Activated naive CD8-positive, alpha-beta T cell treated with anti-CD3 and anti-CD28 coated beads, Interleukin-2, amount 10 ng/mL, durations not matched to agents 7 days and 5 days (primary cell): ENCODE measurements at regions not wholly inside any gene's neighbourhood (a gene's known extent, or its start where the extent isn't known, plus 50 kb on each side); places are given as distances from the start of the nearest gene placed in this dataset.

ENCODE experiments used
- ATAC-seq: fragments of 150-1000 bp; cut with Tn5 transposase; one replicate; pipeline ENCODE4 v1.10.0; 2021; ENCODE audit warnings: low read depth, moderate library complexity
- POLR2A ChIA-PET: fragments of 350-600 bp; sonication (Branson Sonifier 250); formaldehyde crosslinking; loops from one replicate; lab custom pipeline; 2021; ENCODE audit warnings: antibody characterized with exemption; lab: Charles Lee
- DNase-seq: peaks from one replicate; pipeline ENCODE4 v3.0.0; 2021
- H3K27ac Mint-ChIP-seq: one replicate; pipeline ENCODE4 v1.8.0; 2022; ENCODE audit warnings: mild to moderate bottlenecking, mixed read lengths
- H3K27me3 Mint-ChIP-seq: one replicate; pipeline ENCODE4 v1.8.0; 2022; ENCODE audit warnings: mild to moderate bottlenecking, moderate library complexity, mixed read lengths
- H3K36me3 Mint-ChIP-seq: one replicate; pipeline ENCODE4 v1.8.0; 2021; ENCODE audit warnings: mild to moderate bottlenecking, mixed read lengths
- H3K4me1 Mint-ChIP-seq: one replicate; pipeline ENCODE4 v1.8.0; 2021; ENCODE audit warnings: mixed read lengths
- H3K4me3 Mint-ChIP-seq: one replicate; pipeline ENCODE4 v1.8.0; 2022; ENCODE audit warnings: mild to moderate bottlenecking, moderate library complexity, mixed read lengths
- H3K9me3 Mint-ChIP-seq: one replicate; pipeline ENCODE4 v1.8.0; 2021; ENCODE audit warnings: mixed read lengths

DNA sequence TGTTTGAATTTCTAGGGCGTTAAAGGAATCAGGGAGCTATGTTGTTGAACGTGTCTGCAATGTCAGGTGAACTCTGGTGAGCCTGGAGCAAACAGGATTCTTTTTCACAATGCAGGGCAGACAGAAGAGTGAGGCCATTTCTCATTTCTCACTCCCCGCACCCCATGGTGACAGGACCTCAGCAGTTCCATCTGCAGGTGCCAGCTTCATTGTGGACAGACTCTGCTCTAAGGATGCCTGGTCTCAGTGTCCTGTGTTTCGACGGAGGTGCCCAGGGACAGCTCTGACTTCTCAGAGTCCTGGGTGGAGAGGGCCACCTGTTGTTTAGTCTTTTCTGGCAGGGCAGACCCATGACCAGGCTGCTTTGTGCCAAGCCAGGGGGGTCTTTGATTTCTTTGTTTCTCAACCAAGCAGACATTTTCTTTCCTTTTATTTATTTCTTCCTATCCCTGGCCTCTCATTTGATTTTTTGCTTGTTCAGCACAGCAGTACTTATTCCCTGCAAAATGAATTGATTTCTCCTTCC, 201.5 kb downstream of the RNF144A start:
- peaks cover 7% of the 10 kb centered on the region for H3K36me3 Mint-ChIP-seq
- POLR2A ChIA-PET = no interaction called here
- DNase-seq = no peak
- H3K9me3 Mint-ChIP-seq = peaks cover 4% of the 10 kb centered on the region
- H3K27ac Mint-ChIP-seq = no peak overlapping the region
- H3K27me3 Mint-ChIP-seq = no peaks in the 10 kb centered on the region
- peaks cover 9% of the 10 kb centered on the region for H3K4me1 Mint-ChIP-seq
- no peak for ATAC-seq
- no peak overlapping the region for H3K4me3 Mint-ChIP-seq

DNA sequence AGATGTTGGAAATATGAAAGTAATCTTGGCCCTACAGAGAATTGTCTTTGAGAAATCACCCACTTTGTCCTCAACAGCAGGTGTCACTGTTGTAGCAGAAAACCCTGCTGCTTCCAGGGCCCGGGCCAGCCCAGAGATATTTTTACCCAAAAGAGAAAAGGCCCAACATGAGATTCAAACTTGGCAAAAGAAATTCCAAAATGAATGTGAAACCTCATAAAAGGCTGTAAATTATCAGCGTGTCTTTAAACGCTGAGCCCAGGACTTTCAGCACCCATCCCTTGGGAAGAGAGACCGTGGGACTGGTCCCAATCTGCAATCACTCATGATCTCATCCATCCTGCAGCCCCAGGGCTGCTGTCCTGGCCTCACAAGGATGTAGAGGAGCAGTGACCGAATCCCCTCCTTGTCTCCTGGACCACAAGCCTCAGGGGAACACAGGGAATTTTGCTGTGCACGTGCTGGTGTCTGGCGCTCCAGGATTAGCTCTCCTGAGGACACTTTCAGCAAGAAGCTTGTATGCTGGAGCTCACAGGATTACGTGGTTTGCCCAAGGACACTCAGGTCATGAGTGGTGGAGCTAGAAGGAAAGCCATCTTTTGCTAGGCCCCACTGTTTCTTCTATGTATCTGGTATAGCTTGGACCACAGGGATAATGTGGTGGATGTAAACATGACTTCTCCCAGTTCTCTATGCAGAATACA, 202.1 kb downstream of the RNF144A start:
- Mint-ChIP-seq H3K9me3 (no peaks in the 10 kb centered on the region), H3K27me3 (no peaks in the 10 kb centered on the region), H3K4me1 (peaks cover 7% of the 10 kb centered on the region), H3K36me3 (peaks cover 3% of the 10 kb centered on the region), H3K4me3 (no peak overlapping the region), H3K27ac (no peak overlapping the region)
- DNase-seq = no peak
- POLR2A ChIA-PET = no interaction called here
- no peak for ATAC-seq

DNA sequence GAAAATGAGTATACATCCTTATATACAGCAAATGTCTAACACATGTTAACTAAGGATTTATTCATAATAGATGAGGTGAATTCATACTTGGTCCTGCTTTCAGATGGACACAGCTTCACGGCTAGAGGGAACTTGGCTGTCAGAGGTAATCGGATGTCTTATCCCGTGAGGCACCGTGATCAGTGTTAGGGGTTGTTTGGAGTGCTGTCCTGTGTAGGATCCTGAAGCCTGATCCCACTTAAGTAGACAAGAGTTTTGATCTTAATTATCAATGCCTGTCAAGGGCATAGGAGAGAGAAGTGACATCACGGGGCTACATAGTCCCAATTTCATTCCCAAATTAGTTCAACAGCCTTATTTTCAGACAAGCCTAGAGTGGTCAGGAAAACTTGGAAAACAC, 204.6 kb downstream of the RNF144A start:
- Mint-ChIP-seq H3K27ac (no peak overlapping the region), H3K9me3 (peaks cover 1% of the 10 kb centered on the region), H3K36me3 (peaks cover 1% of the 10 kb centered on the region), H3K27me3 (no peaks in the 10 kb centered on the region), H3K4me1 (peaks cover 5% of the 10 kb centered on the region), H3K4me3 (no peak overlapping the region)
- DNase-seq = no peak
- ATAC-seq = no peak
- POLR2A ChIA-PET = no interaction called here

DNA sequence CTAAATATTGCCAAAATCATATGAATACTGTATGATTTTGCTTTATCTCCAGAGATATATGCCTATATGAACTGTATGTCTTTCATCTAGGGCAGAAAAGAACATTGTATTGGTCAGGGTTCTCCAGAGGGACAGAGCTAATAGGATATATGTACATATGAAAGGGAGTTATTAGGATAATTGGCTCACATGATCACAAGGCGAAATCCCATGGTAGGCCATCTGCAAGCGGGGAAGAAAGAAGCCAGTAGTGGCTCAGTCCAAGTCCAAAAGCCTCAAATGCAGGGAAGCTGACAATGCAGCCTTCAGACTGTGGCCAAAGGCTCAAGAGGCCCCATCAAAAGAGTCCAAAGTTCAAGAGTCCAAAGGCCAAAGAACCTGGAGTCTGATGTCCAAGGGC, 209.9 kb downstream of the RNF144A start:
- Mint-ChIP-seq H3K9me3 (peaks cover 2% of the 10 kb centered on the region), H3K4me3 (no peak overlapping the region)

DNA sequence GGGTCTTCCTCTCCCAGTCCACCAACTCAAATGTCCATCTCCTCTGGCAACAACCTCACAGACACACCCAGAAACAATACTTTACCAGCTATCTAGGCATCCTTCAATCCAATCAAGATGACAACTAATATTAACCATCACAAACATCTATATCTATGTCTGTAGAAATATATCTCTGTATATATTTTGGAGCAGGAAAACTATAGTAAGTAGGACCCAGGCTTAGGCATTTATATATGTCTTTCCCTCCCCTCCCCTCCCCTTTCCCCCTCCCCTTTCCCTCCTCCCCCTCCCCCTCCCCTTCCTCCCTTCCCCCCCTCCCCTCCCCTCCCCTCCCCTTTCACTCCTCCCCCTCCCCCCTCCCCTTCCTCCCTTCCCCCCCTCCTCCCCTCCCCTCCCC, 210.5 kb downstream of the RNF144A start:
- Mint-ChIP-seq H3K9me3 (peaks cover 2% of the 10 kb centered on the region), H3K27me3 (no peaks in the 10 kb centered on the region), H3K4me3 (no peak overlapping the region), H3K4me1 (peaks cover 3% of the 10 kb centered on the region), H3K27ac (no peak overlapping the region), H3K36me3 (peaks cover 1% of the 10 kb centered on the region)
- POLR2A ChIA-PET = no interaction called here
- DNase-seq (no peak), ATAC-seq (no peak)

More for the DNA sequence above, 209.9 kb downstream of the RNF144A start:
- H3K4me1 Mint-ChIP-seq = peaks cover 3% of the 10 kb centered on the region
- H3K36me3 Mint-ChIP-seq = peaks cover 1% of the 10 kb centered on the region
- DNase-seq = no peak
- no peak for ATAC-seq
- H3K27ac Mint-ChIP-seq = no peak overlapping the region
- POLR2A ChIA-PET = no interaction called here
- no peaks in the 10 kb centered on the region for H3K27me3 Mint-ChIP-seq

DNA sequence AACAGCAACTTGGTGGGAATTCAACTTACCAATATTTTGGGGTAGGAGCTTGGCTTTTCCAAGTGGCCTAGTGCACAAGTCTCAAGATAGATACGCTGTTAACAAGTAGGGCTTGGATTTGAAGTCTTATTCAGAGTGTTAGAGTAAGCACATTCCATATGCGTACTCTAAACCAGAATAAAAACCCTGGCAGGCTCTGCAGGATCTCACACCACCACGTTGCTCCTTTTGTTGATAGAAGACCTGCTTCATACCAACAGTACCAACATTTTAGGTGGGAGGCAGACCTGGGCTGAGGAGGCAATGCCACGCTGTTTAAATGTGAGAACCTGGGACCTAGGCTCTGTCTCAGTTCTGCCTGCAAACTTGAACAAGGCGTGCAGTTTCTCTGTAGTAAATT, 214.0 kb downstream of the RNF144A start:
- ATAC-seq = no peak
- no peak overlapping the region for H3K4me3 Mint-ChIP-seq
- H3K9me3 Mint-ChIP-seq = peaks cover 2% of the 10 kb centered on the region
- no peaks in the 10 kb centered on the region for H3K27me3 Mint-ChIP-seq
- DNase-seq = no peak
- POLR2A ChIA-PET = no interaction called here
- H3K36me3 Mint-ChIP-seq = no peaks in the 10 kb centered on the region
- H3K27ac Mint-ChIP-seq = no peak overlapping the region
- peaks cover 3% of the 10 kb centered on the region for H3K4me1 Mint-ChIP-seq

DNA sequence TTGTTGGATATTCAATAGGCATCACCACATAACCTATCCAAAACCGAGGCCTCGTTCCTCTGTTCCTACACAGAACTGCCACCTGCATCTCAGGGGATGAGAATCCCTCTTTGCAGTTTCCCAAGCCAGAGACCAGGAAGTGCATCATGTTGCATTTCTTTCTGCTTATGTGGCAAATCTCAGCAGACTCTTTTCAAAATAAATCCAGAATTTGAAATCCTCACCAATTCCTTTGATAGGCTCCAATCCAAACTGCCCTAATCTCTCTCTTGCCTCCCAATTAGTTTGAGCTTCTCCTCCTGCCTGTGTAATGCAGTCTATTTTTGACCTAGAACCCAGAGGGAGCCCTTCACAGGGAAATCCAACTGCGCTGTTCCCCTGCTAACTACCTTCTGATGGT, 215.5 kb downstream of the RNF144A start:
- no peaks in the 10 kb centered on the region for H3K9me3 Mint-ChIP-seq
- ATAC-seq = no peak
- H3K4me3 Mint-ChIP-seq = no peak overlapping the region
- no peak for DNase-seq
- H3K27ac Mint-ChIP-seq = no peak overlapping the region
- peaks cover 3% of the 10 kb centered on the region for H3K4me1 Mint-ChIP-seq
- POLR2A ChIA-PET = no interaction called here
- H3K36me3 Mint-ChIP-seq = no peaks in the 10 kb centered on the region
- H3K27me3 Mint-ChIP-seq = no peaks in the 10 kb centered on the region

DNA sequence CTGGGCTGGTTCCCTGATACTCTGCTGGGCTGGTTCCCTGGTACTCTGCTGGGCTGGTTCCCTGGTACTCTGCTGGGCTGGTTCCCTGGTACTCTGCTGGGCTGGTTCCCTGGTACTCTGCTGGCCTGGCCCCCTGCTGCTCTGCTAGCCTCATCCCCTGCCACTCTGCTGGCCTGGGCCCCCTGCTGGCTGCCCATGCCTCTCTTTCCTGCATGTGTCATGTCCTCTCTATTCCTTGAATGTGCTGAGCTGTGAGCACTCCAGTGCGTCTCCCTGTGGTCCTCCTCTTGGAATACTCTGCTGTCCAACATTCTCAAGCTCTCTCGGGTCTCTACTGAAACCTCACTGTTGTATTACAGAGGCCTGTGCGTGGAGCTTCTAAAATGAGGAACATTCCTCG, 216.3 kb downstream of the RNF144A start:
- H3K27me3 Mint-ChIP-seq = no peaks in the 10 kb centered on the region
- no peak overlapping the region for H3K27ac Mint-ChIP-seq
- no peak for DNase-seq
- H3K4me3 Mint-ChIP-seq = no peak overlapping the region
- H3K4me1 Mint-ChIP-seq = peaks cover under 1% of the 10 kb centered on the region
- ATAC-seq = no peak
- POLR2A ChIA-PET = no interaction called here
- no peaks in the 10 kb centered on the region for H3K9me3 Mint-ChIP-seq
- H3K36me3 Mint-ChIP-seq = no peaks in the 10 kb centered on the region

DNA sequence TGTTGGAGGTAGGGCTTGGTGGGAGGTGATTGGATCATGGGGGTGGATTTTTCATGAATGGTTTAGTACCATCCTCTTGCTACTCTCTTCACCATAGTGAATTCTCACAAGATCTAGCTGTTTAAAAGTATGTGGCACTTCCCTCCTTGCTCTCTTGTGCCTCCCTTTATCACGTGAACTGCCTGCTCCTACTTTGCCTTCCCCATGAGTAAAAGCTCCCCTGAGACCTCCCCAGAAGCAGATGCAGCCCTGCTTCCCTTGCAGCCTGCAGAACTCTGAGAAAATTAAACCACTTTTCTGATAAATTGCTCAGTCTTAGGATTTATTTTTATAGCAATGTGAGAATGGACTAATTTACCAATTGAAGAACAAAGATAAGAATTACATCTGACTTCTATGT, 223.1 kb downstream of the RNF144A start:
- POLR2A ChIA-PET = no interaction called here
- peaks cover 20% of the 10 kb centered on the region for H3K9me3 Mint-ChIP-seq
- H3K36me3 Mint-ChIP-seq = peaks cover 11% of the 10 kb centered on the region
- no peaks in the 10 kb centered on the region for H3K4me1 Mint-ChIP-seq
- H3K27ac Mint-ChIP-seq = no peak overlapping the region
- ATAC-seq (no peak), DNase-seq (no peak)
- no peak overlapping the region for H3K4me3 Mint-ChIP-seq
- peaks cover 3% of the 10 kb centered on the region for H3K27me3 Mint-ChIP-seq

DNA sequence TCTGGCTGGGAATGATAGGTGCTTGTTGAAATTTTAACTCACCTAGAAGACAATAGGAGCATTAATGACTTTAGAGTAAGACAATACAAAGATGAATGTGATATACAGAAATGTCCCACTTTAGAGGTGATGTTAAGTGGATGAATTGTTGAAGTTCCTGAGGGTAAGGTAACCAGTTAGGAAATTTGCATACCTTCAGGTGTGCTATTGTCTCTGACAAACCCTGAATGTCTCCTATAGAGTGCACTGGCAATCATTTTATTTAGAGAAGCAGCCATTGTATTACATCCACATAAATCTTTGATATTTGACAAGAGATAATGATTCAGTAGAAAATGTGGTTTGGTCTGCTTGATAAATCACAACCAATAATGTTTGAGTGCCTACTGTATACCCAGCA, 228.5 kb downstream of the RNF144A start:
- H3K9me3 Mint-ChIP-seq = peaks cover 23% of the 10 kb centered on the region
- no peak overlapping the region for H3K27ac Mint-ChIP-seq
- POLR2A ChIA-PET = no interaction called here
- H3K4me3 Mint-ChIP-seq = no peak overlapping the region
- ATAC-seq = no peak
- H3K4me1 Mint-ChIP-seq = no peaks in the 10 kb centered on the region
- H3K27me3 Mint-ChIP-seq = no peaks in the 10 kb centered on the region
- peaks cover 11% of the 10 kb centered on the region for H3K36me3 Mint-ChIP-seq
- no peak for DNase-seq

DNA sequence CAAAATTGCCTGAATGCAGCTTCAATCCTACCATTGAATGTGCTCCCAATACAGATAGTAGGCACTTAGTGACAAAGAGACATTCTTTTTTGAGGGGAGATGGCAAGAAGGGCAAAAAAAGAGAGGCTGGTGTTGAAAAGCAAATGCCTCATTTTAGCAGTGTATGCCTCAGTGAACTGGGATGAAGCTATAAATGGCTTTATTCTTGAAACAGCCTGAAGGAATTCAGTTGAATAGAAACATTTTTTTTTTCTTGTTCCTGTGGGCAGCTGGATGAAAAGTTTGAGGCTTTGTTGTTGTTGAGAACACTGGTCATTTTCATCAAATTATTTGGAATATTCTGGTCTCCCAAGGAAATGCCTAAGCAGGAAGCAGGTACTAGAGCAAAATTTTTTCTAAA, 228.9 kb downstream of the RNF144A start:
- no peak overlapping the region for H3K27ac Mint-ChIP-seq
- ATAC-seq = no peak

DNA sequence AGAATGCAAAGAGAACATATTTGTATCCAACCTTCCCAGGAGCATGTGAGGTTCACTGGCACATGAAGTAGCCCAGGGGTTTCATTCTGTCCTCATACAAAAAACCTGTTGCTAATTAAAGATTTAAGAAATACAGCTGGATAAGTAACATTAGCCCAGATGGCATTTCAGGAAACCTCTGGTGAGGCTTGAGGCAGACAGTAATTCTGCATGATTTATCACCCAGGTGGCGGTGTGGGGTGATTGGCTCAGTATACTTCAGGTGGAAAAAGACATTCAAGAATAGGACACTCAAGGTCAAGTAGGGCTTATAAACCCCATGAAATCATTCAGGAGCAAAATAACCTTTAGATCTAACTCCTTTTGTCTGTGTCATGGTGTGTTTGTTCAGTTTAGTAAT, 237.4 kb downstream of the RNF144A start:
- H3K27me3 Mint-ChIP-seq = peaks cover 3% of the 10 kb centered on the region
- no peak for DNase-seq
- ATAC-seq = no peak
- peaks cover 5% of the 10 kb centered on the region for H3K9me3 Mint-ChIP-seq
- POLR2A ChIA-PET = no interaction called here
- H3K4me3 Mint-ChIP-seq = no peak overlapping the region
- H3K27ac Mint-ChIP-seq = no peak overlapping the region
- H3K4me1 Mint-ChIP-seq = no peaks in the 10 kb centered on the region
- H3K36me3 Mint-ChIP-seq = peaks cover 2% of the 10 kb centered on the region

More for the DNA sequence above, 228.9 kb downstream of the RNF144A start:
- DNase-seq = no peak
- peaks cover 21% of the 10 kb centered on the region for H3K9me3 Mint-ChIP-seq
- POLR2A ChIA-PET = no interaction called here
- no peaks in the 10 kb centered on the region for H3K27me3 Mint-ChIP-seq
- H3K4me1 Mint-ChIP-seq = no peaks in the 10 kb centered on the region
- H3K4me3 Mint-ChIP-seq = no peak overlapping the region
- H3K36me3 Mint-ChIP-seq = peaks cover 10% of the 10 kb centered on the region

DNA sequence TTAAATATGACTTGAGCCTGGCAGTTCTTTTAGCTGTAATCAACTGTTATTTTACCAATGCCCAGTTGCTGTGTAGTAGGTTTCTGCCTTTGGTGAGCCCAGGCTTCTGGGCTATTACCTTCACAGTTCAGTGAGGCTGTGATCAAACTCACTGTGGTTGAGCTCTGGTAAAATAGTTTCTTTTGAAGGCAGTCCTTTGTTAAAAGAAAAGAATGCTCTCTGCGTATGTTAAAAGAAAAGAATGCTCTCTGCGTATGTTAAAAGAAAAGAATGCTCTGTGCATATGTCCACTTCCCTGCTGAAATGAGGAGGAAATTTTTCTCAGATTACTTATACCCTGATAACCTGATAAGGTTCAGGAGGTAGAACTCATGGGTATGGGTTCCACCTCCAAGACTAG, 244.3 kb downstream of the RNF144A start:
- peaks cover 3% of the 10 kb centered on the region for H3K9me3 Mint-ChIP-seq
- no peak for ATAC-seq
- POLR2A ChIA-PET = no interaction called here
- H3K4me1 Mint-ChIP-seq = no peaks in the 10 kb centered on the region
- H3K27ac Mint-ChIP-seq = no peak overlapping the region
- H3K4me3 Mint-ChIP-seq = no peak overlapping the region
- no peak for DNase-seq
- H3K36me3 Mint-ChIP-seq = no peaks in the 10 kb centered on the region
- H3K27me3 Mint-ChIP-seq = no peaks in the 10 kb centered on the region

DNA sequence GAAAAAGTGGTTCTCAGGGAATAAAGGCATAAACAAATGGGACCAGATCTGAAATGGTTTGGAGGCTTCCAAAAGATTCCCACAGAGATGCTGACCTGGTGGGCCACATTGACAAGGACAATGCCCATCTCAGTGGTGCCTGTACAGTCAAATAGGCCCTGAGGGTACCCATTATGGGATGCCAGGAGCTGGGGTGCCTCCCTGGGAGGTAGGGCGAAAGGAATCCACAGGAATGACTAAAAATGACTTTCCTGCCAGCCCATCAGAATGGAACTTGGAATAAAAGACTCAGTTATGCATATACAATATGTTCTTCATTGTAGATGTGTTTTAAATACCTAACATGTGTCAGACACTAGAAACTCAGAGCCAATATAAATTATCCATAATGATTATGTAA, 248.5 kb downstream of the RNF144A start:
- no peaks in the 10 kb centered on the region for H3K27me3 Mint-ChIP-seq

More for the DNA sequence above, 248.5 kb downstream of the RNF144A start:
- H3K36me3 Mint-ChIP-seq = no peaks in the 10 kb centered on the region
- ATAC-seq (no peak), DNase-seq (no peak)
- H3K9me3 Mint-ChIP-seq = peaks cover under 1% of the 10 kb centered on the region
- no peak overlapping the region for H3K27ac Mint-ChIP-seq
- H3K4me1 Mint-ChIP-seq = no peaks in the 10 kb centered on the region
- POLR2A ChIA-PET = no interaction called here
- H3K4me3 Mint-ChIP-seq = no peak overlapping the region
